ENCODE measurements at regions not wholly inside any gene's neighbourhood (a gene's known extent, or its start where the extent isn't known, plus 50 kb on each side); places are given as distances from the start of the nearest gene placed in this dataset.

- no peak for DNase-seq (ENCODE audit: low read depth)
- H3K4me3 ChIP-seq (ENCODE audit: low read depth, low read length) = no peak overlapping the region
- TF ChIP-seq, protein P1, sequence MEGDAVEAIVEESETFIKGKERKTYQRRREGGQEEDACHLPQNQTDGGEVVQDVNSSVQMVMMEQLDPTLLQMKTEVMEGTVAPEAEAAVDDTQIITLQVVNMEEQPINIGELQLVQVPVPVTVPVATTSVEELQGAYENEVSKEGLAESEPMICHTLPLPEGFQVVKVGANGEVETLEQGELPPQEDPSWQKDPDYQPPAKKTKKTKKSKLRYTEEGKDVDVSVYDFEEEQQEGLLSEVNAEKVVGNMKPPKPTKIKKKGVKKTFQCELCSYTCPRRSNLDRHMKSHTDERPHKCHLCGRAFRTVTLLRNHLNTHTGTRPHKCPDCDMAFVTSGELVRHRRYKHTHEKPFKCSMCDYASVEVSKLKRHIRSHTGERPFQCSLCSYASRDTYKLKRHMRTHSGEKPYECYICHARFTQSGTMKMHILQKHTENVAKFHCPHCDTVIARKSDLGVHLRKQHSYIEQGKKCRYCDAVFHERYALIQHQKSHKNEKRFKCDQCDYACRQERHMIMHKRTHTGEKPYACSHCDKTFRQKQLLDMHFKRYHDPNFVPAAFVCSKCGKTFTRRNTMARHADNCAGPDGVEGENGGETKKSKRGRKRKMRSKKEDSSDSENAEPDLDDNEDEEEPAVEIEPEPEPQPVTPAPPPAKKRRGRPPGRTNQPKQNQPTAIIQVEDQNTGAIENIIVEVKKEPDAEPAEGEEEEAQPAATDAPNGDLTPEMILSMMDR (conservative IDR thresholded peaks at IDR 0.05; ENCODE audit: low read depth, low read length) = no peak
Observed at GRCh38 chr14:104517867-104518266, 61.7 kb upstream of the C14orf180 start.

GRCh38 chr14:104518659-104519350 lies 60.8 kb upstream of the C14orf180 start:
- DNase-seq (ENCODE audit: low read depth) = no peak
- H3K4me3 ChIP-seq (ENCODE audit: low read depth, low read length) = no peak overlapping the region
- TF ChIP-seq, protein P1 (conservative IDR thresholded peaks at IDR 0.05; ENCODE audit: low read depth, low read length) = no peak

GRCh38 chr14:104519721-104520120 lies 59.8 kb upstream of the C14orf180 start:
- no peak for DNase-seq (ENCODE audit: low read depth)
- TF ChIP-seq, protein P1 (conservative IDR thresholded peaks at IDR 0.05; ENCODE audit: low read depth, low read length) = no peak
- no peak overlapping the region for H3K4me3 ChIP-seq (ENCODE audit: low read depth, low read length)

DNA sequence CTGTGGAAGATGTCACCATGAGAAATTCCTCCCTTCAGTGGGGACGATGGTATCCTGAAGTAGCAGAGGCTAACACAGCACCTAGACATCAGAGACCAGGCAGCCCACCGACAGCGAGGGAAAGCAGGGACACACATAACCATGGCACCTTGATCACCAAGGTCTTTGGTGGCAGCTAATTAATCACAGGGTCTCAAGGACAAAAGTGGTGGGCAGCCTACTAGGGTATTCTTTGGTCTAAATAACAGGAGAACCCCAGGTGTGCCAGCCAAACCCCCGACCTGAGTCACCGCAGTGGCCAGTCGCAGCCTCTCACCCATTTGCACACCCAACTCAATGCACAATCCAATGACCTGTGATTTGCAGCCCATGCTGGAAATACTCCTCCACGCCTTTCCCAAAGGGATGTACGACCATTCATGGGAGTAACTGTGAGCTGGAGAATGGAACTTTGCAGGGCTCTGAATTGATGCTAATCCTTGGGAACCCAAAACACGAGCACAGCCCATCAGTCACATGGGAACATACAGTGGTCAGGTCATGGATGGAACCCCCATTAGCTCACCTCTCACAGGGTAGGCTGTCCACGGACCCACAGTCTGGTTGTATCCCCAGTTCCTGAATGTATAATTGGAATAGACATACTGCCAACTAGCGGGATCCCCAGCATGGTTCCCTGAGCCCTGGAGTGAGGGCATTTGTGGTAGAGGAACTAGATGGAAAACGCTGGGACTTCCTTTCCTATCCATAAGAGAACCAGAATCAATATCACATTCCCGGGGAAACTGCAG lies 58.7 kb upstream of the C14orf180 start:
- no peak for DNase-seq (ENCODE audit: low read depth)
- TF ChIP-seq, protein P1 (conservative IDR thresholded peaks at IDR 0.05; ENCODE audit: low read depth, low read length) = no peak
- H3K4me3 ChIP-seq (ENCODE audit: low read depth, low read length) = no peak overlapping the region

DNA sequence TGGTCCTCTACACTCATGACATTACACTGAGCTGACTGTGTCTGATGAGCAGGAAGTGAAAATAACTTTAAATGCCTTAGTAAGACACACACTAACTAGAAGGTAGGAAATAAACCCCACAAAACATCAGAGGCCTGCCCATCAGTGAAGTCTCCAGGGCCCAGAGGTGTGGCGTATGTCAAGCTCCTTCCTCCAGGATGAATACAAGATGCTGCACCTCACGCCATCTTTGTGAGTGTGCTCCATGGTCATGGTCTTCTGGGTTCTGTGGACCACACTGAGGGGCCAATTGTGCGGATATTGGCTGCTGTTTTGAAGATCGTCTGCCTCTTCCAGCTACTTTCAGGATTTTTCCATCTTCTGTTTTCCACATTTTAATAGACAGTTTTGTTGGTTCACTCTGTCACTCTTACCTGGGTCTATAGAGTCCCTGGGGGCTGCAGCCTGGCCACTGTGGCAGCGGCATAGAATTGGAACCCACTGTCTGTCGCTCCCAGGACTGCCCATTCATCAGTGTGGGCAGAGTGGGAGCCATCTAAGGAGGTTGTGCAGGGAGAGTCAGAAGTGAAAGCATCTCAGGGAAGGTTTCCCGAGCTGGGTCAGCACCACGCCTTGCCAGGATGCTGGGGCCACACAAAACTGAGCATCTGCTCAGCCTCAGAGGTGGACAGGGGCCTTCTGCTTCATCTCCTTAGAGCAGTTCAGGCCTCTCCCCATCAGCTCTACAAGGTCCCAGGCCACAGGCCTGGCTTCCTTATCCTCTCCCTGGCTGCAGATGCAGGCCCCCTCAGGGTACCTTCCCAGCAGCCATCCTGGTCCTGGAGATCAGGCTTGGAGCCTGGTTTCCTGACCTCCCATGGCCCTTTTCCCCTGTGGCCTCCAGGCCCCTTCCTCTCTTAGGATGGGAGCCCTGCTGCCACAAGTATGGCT lies 57.5 kb upstream of the C14orf180 start:
- TF ChIP-seq, protein P1 (conservative IDR thresholded peaks at IDR 0.05; ENCODE audit: low read depth, low read length) = no peak
- H3K4me3 ChIP-seq (ENCODE audit: low read depth, low read length) = no peak overlapping the region
- DNase-seq (ENCODE audit: low read depth) = no peak

DNA sequence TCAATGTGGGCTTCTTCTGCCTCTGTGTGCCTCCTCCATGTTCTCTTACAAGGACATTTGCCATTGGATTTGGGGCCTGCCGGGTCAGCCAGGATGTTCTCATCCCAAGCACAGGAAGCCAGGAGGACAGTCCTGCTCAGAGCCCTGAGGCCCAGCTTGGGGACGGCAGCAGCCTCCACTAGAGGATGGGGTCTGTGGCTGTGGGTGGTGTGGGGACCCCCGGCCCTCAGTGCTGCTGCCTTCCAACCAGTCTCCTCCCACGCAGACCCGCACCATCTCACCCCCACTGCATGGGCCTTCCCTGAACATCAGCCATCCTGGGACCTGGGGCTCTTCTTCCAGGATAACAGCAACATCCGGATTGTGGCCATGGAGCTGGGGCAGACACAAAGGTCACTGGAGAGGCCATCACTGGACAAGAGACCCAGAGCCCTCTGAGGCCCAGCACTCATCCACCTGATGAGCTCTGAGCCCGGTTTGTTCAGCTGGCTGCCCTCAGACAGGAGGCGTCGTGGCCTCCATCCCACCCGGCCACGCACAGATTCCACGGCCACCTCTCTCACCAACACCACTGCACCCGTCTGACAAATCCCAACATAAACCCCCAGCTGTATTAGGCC lies 56.5 kb upstream of the C14orf180 start:
- H3K4me3 ChIP-seq (ENCODE audit: low read depth, low read length) = no peak overlapping the region
- TF ChIP-seq, protein P1 (conservative IDR thresholded peaks at IDR 0.05; ENCODE audit: low read depth, low read length) = no peak
- no peak for DNase-seq (ENCODE audit: low read depth)

Measured in epithelial cell of proximal tubule (primary cell).